ENCODE measurements at regions not wholly inside any gene's neighbourhood (a gene's known extent, or its start where the extent isn't known, plus 50 kb on each side); places are given as distances from the start of the nearest gene placed in this dataset.
"Not testable (repeated sequence)": the region's sequence is repeated elsewhere in the genome, so short reads cannot be mapped to it uniquely, and the experiment has no call there.

GRCh38 chr12:58629376-58629775 lies 290.9 kb downstream of the LRIG3 start:
- DNase-seq (ENCODE audit: low read depth, low spot score): no peak
- in situ Hi-C loops (cut with HindIII; ENCODE audit: low pct_unique_long_range_greater_than_20kb, low sequenced_read_pairs): no loop called here

GRCh38 chr12:58633479-58633878 lies 286.8 kb downstream of the LRIG3 start:
- in situ Hi-C loops (cut with HindIII; ENCODE audit: low pct_unique_long_range_greater_than_20kb, low sequenced_read_pairs): no loop called here

DNA sequence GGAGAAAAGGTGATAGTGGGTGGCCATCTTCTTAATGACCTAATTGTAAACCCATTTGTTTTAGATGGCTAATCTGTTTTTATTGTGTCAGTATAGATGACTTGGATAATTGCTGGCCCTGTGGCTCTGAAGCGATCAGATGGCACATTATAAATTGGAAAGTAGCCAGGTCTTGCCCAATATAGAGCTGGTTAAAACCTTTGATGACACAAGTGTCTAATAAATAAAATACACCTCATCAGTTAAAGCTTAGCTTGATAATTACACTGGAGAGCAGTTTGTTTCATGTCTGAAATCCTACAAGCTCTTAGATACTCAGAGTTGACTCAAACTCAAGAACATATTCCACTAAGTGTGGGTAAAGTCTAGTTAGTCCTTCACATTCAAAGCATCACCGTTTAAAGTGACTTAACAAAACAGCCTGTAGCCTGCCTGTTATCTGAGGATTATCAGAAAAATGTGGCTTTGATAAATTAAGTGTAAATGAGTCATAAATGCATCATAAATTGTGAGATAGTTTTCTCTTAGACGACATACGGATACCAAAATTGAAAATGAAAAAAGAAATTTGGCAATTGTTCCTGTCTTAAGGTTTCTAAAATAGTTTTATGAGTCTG lies 280.9 kb downstream of the LRIG3 start:
- in situ Hi-C loops (cut with HindIII; ENCODE audit: low pct_unique_long_range_greater_than_20kb, low sequenced_read_pairs): no loop called here
- no peak for DNase-seq (ENCODE audit: low read depth, low spot score)

More at GRCh38 chr12:58633479-58633878, 286.8 kb downstream of the LRIG3 start:
- DNase-seq (ENCODE audit: low read depth, low spot score): no peak

DNA sequence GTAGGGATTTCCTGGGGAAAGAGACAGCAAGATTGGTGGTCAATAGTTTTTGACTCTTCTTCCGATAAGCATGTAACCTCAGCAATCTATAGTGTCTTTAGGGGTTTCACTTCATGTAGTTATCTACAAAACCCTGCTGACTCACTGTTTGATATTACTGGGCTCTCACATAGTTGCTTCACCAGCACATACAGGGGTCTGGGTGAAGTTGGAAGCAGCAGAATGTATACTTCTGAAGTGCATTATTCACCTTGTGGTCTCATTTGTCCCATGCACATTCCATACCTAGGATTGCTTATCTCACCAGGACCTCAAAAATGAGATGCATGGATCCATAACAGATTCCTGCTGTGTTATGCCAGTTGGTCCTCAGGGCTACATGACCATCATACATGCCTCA lies 280.0 kb downstream of the LRIG3 start:
- DNase-seq (ENCODE audit: low read depth, low spot score): no peak
- in situ Hi-C loops (cut with HindIII; ENCODE audit: low pct_unique_long_range_greater_than_20kb, low sequenced_read_pairs): no loop called here

DNA sequence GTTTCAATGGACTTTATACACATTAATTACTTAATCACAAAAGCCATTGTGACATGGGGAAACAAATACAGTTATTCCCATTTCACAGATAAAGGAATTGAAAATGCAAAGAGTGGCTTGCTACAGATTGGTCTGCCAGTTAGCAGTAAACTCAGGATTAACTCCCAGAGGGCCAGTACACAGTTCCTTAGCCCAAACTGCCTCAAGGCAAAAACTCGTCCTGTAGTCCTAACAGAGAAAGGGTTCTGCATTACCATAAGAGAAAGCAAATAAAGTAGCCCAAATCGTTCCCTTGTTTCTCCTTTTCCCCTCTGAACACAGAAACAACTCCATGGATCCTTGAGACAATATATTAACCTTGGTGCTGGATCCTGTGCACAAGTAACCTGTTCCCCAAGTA lies 274.4 kb downstream of the LRIG3 start:
- no peak for DNase-seq (ENCODE audit: low read depth, low spot score)
- in situ Hi-C loops (cut with HindIII; ENCODE audit: low pct_unique_long_range_greater_than_20kb, low sequenced_read_pairs): no loop called here

- DNase-seq (ENCODE audit: low read depth, low spot score): no peak
- in situ Hi-C loops (cut with HindIII; ENCODE audit: low pct_unique_long_range_greater_than_20kb, low sequenced_read_pairs): no loop called here
Measured at GRCh38 chr12:58647495-58647894, 272.8 kb downstream of the LRIG3 start.

GRCh38 chr12:58648176-58648575 lies 272.1 kb downstream of the LRIG3 start:
- in situ Hi-C loops (cut with HindIII; ENCODE audit: low pct_unique_long_range_greater_than_20kb, low sequenced_read_pairs): no loop called here
- DNase-seq (ENCODE audit: low read depth, low spot score): no peak

- DNase-seq (ENCODE audit: low read depth, low spot score): no peak
- in situ Hi-C loops (cut with HindIII; ENCODE audit: low pct_unique_long_range_greater_than_20kb, low sequenced_read_pairs): no loop called here
Measured at GRCh38 chr12:58651850-58652249, 268.5 kb downstream of the LRIG3 start.

GRCh38 chr12:58654021-58654420 lies 266.3 kb downstream of the LRIG3 start:
- no peak for DNase-seq (ENCODE audit: low read depth, low spot score)
- in situ Hi-C loops (cut with HindIII; ENCODE audit: low pct_unique_long_range_greater_than_20kb, low sequenced_read_pairs): no loop called here

- in situ Hi-C loops (cut with HindIII; ENCODE audit: low pct_unique_long_range_greater_than_20kb, low sequenced_read_pairs): no loop called here
Measured at GRCh38 chr12:58655375-58655774, 264.9 kb downstream of the LRIG3 start.

GRCh38 chr12:58656254-58657009 lies 263.9 kb downstream of the LRIG3 start:
- DNase-seq (ENCODE audit: low read depth, low spot score): no peak
- in situ Hi-C loops (cut with HindIII; ENCODE audit: low pct_unique_long_range_greater_than_20kb, low sequenced_read_pairs): no loop called here

More at GRCh38 chr12:58655375-58655774, 264.9 kb downstream of the LRIG3 start:
- no peak for DNase-seq (ENCODE audit: low read depth, low spot score)

DNA sequence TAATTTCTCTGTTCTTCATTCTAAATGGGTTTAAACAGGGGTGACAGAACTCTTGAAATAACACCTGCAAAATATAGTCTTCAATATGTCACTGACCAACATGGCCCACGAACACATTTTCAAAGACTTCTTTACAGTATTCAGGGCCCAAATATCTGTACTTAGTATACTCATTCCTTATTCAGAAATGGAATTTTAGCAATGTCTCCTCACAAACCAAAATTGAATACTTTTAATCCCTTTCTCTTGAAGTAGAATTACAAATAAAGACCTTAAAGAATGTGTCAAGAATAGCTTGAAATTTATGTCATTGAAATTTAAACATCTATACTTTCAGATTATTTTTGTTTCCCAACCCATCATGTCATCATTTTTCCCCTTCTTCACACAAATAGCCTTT lies 263.1 kb downstream of the LRIG3 start:
- in situ Hi-C loops (cut with HindIII; ENCODE audit: low pct_unique_long_range_greater_than_20kb, low sequenced_read_pairs): no loop called here
- DNase-seq (ENCODE audit: low read depth, low spot score): no peak

DNA sequence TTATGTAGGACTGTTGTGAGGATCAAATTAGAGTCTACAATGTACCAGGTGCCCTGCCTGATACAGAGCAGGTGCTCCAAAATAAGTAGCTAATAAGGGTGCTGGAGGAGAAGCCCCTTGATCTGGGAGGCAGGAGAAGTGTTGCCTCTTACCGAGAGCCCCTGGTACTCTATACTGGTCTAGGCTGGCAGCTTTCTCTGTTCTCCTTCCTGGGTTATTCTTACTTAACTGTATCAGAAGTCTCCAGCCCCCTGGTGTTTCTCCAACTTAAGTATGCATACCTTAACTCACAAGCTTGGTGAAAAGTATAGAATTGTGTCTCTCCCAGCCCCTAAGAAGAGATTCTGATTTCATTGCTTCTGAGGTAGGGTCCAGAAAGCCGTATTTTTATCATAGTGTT lies 254.9 kb downstream of the LRIG3 start:
- in situ Hi-C loops (cut with HindIII; ENCODE audit: low pct_unique_long_range_greater_than_20kb, low sequenced_read_pairs): no loop called here
- DNase-seq (ENCODE audit: low read depth, low spot score): no peak

GRCh38 chr12:58668233-58668632 lies 252.1 kb downstream of the LRIG3 start:
- in situ Hi-C loops (cut with HindIII; ENCODE audit: low pct_unique_long_range_greater_than_20kb, low sequenced_read_pairs): no loop called here
- DNase-seq (ENCODE audit: low read depth, low spot score): no peak

GRCh38 chr12:58668871-58669270 lies 251.4 kb downstream of the LRIG3 start:
- in situ Hi-C loops (cut with HindIII; ENCODE audit: low pct_unique_long_range_greater_than_20kb, low sequenced_read_pairs): no loop called here
- no peak for DNase-seq (ENCODE audit: low read depth, low spot score)

GRCh38 chr12:58670623-58671022 lies 249.7 kb downstream of the LRIG3 start:
- no peak for DNase-seq (ENCODE audit: low read depth, low spot score)
- in situ Hi-C loops (cut with HindIII; ENCODE audit: low pct_unique_long_range_greater_than_20kb, low sequenced_read_pairs): no loop called here

GRCh38 chr12:58671196-58671595 lies 249.1 kb downstream of the LRIG3 start:
- in situ Hi-C loops (cut with HindIII; ENCODE audit: low pct_unique_long_range_greater_than_20kb, low sequenced_read_pairs): no loop called here
- DNase-seq (ENCODE audit: low read depth, low spot score): no peak

DNA sequence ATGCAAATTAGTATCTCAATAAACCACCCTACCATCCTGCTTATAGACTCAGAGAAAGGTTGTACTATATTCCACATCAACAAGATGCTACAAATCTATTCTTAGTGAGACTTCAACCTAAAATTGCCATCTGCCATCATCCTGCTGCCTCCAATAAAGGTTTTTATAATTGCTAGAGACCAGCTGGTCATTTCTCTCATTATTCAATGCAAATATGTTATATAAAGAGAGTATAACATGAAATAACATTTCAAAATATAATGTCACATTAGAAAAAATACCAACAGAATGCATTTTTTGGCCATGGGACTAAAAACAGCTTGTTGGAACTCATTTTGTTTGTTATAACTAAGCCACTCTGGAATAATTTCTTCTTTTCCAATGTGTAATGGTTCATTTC lies 247.3 kb downstream of the LRIG3 start:
- no peak for DNase-seq (ENCODE audit: low read depth, low spot score)
- in situ Hi-C loops (cut with HindIII; ENCODE audit: low pct_unique_long_range_greater_than_20kb, low sequenced_read_pairs): no loop called here

DNA sequence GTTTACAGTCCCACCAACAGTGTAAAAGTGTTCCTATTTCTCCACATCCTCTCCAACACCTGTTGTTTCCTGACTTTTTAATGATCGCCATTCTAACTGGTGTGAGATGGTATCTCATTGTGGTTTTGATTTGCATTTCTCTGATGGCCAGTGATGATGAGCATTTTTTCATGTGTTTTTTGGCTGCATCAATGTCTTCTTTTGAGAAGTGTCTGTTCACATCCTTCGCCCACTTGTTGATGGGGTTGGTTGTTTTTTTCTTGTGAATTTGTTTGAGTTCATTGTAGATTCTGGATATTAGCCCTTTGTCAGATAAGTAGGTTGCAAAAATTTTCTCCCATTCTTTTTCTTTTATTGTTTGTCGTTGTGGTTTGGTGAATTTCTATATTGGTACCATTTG lies 242.5 kb downstream of the LRIG3 start:
- in situ Hi-C loops (cut with HindIII; ENCODE audit: low pct_unique_long_range_greater_than_20kb, low sequenced_read_pairs); DNase-seq (ENCODE audit: low read depth, low spot score): not testable (repeated sequence)
